ENCODE measurements at regions not wholly inside any gene's neighbourhood (a gene's known extent, or its start where the extent isn't known, plus 50 kb on each side); places are given as distances from the start of the nearest gene placed in this dataset.

DNA sequence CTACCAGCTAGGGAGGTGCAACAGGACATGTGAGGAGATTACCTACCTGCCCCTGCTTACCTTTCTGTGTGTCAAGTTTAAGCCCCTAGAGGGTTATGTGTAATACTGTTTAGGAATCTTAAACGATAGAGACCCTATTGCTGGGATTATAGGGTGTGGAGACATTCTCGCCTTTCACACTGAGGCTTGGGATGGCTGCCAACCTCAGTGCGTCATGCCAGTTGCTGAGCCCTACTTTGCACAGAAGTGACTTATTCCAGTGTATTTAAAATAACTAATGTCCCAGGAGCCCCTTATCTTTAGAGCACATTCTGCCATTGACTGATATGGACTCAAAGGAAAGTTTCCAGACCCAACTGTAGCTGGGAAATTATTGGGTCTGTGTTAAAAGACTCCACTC is 76.6 kb upstream of the XPA start:
- TF ChIP-seq, protein P1, sequence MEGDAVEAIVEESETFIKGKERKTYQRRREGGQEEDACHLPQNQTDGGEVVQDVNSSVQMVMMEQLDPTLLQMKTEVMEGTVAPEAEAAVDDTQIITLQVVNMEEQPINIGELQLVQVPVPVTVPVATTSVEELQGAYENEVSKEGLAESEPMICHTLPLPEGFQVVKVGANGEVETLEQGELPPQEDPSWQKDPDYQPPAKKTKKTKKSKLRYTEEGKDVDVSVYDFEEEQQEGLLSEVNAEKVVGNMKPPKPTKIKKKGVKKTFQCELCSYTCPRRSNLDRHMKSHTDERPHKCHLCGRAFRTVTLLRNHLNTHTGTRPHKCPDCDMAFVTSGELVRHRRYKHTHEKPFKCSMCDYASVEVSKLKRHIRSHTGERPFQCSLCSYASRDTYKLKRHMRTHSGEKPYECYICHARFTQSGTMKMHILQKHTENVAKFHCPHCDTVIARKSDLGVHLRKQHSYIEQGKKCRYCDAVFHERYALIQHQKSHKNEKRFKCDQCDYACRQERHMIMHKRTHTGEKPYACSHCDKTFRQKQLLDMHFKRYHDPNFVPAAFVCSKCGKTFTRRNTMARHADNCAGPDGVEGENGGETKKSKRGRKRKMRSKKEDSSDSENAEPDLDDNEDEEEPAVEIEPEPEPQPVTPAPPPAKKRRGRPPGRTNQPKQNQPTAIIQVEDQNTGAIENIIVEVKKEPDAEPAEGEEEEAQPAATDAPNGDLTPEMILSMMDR (IDR thresholded peaks at IDR 0.05; ENCODE audit: insufficient read depth, low read depth, low read length): no peak
- TF ChIP-seq EZH2 (IDR thresholded peaks at IDR 0.05; ENCODE audit: insufficient read depth, low read length): no peak

Measured in astrocyte (in vitro differentiated cells and primary cell).